NCI-H128 (cell line): ENCODE measurements at regions not wholly inside any gene's neighbourhood (a gene's known extent, or its start where the extent isn't known, plus 50 kb on each side); places are given as distances from the start of the nearest gene placed in this dataset.

Source experiments
- DNase-seq: peaks from one replicate; lab custom pipeline; 2025; ENCODE audit not compliant: unreplicated experiment; lab: John Stamatoyannopoulos, UW

GRCh38 chr6:127053875-127054235 lies 64.6 kb upstream of the RSPO3 start:
- DNase-seq = no peak

- no peak for DNase-seq
These were observed 60.4 kb upstream of the RSPO3 start for GRCh38 chr6:127058027-127058426.

GRCh38 chr6:127058936-127059335 lies 59.5 kb upstream of the RSPO3 start:
- DNase-seq = no peak
